GM23338 (cell line): ENCODE measurements at regions not wholly inside any gene's neighbourhood (a gene's known extent, or its start where the extent isn't known, plus 50 kb on each side); places are given as distances from the start of the nearest gene placed in this dataset.

Source experiments
- ATAC-seq: fragments of 200-7000 bp; cut with Tn5 transposase; 3 replicates; pipeline ENCODE4 v1.9.1; 2020
- DNase-seq: peaks from one replicate; pipeline ENCODE4 v3.0.0-alpha.2; 2015; ENCODE audit warnings: low spot score
- H2AFZ ChIP-seq: fragments of 200-600 bp; sonication (generic); 2 replicates; pipeline ENCODE4 v1.8.0; 2016; ENCODE audit warnings: antibody characterized with exemption, mild to moderate bottlenecking, moderate library complexity
- H3F3A ChIP-seq: fragments of 200-600 bp; sonication (generic); replicated peaks from 2 replicates; pipeline ENCODE4 v1.8.0; 2017; ENCODE audit warnings: antibody characterized with exemption, mixed run types, low read depth
- H3K27ac ChIP-seq: fragments of 200-600 bp; sonication (generic); 2 replicates; pipeline ENCODE4 v1.6.1; 2016; ENCODE audit warnings: low read depth
- H3K27me3 ChIP-seq: fragments of 200-600 bp; sonication (generic); 2 replicates; pipeline ENCODE4 v1.8.0; 2016; ENCODE audit warnings: mild to moderate bottlenecking, mixed run types, moderate library complexity; ENCODE audit not compliant: insufficient read depth
- H3K36me3 ChIP-seq: fragments of 200-600 bp; sonication (generic); 2 replicates; pipeline ENCODE4 v1.8.0; 2016; ENCODE audit warnings: mild to moderate bottlenecking; ENCODE audit not compliant: insufficient read depth
- H3K4me1 ChIP-seq: fragments of 200-600 bp; sonication (generic); 2 replicates; pipeline ENCODE4 v1.8.0; 2016; ENCODE audit warnings: mild to moderate bottlenecking, moderate library complexity; ENCODE audit not compliant: insufficient read depth
- H3K4me2 ChIP-seq: fragments of 200-600 bp; sonication (generic); 2 replicates; pipeline ENCODE4 v1.7.1; 2017; ENCODE audit warnings: mixed run types
- H3K4me3 ChIP-seq: fragments of 200-600 bp; sonication (generic); 2 replicates; pipeline ENCODE4 v1.6.1; 2016; ENCODE audit warnings: mixed run types
- H3K79me2 ChIP-seq: fragments of 200-600 bp; sonication (generic); replicated peaks from 2 replicates; pipeline ENCODE4 v1.8.0; 2017; ENCODE audit warnings: mild to moderate bottlenecking; ENCODE audit not compliant: insufficient read depth
- H3K9me2 ChIP-seq: fragments of 200-600 bp; sonication (generic); 2 replicates; pipeline ENCODE4 v1.8.0; 2017; ENCODE audit not compliant: insufficient read depth
- H4K20me1 ChIP-seq: fragments of 200-600 bp; sonication (generic); replicated peaks from 2 replicates; pipeline ENCODE4 v1.8.0; 2017; ENCODE audit warnings: mild to moderate bottlenecking; ENCODE audit not compliant: insufficient read depth
- H3K27ac Mint-ChIP-seq: 2 replicates; pipeline ENCODE4 v1.8.0; 2020; ENCODE audit warnings: inconsistent platforms, mild to moderate bottlenecking, moderate library complexity, mixed read lengths
- H3K27me3 Mint-ChIP-seq: 3 replicates; pipeline ENCODE4 v1.8.0; 2022; ENCODE audit warnings: low read depth, mild to moderate bottlenecking, moderate library complexity, mixed read lengths, inconsistent platforms; ENCODE audit not compliant: insufficient read depth, poor library complexity
- H3K36me3 Mint-ChIP-seq: 3 replicates; pipeline ENCODE4 v1.8.0; 2021; ENCODE audit warnings: low read depth, mild to moderate bottlenecking, inconsistent platforms, moderate library complexity, mixed read lengths
- H3K4me1 Mint-ChIP-seq: 3 replicates; pipeline ENCODE4 v1.8.0; 2020; ENCODE audit warnings: mild to moderate bottlenecking, inconsistent platforms, mixed read lengths
- H3K4me3 Mint-ChIP-seq: 3 replicates; pipeline ENCODE4 v1.8.0; 2021; ENCODE audit warnings: moderate library complexity, mild to moderate bottlenecking, inconsistent platforms, mixed read lengths
- H3K9me3 Mint-ChIP-seq: 3 replicates; pipeline ENCODE4 v1.8.0; 2020; ENCODE audit warnings: moderate library complexity, mild to moderate bottlenecking, inconsistent platforms, mixed read lengths
- CREB1 ChIP-seq: fragments of 250-450 bp; sonication (Bioruptor Pico); IDR thresholded peaks from 2 replicates; pipeline ENCODE4 v1.5.0; 2020; ENCODE audit warnings: low read depth, mild to moderate bottlenecking, moderate library complexity
- EZH2 ChIP-seq: fragments of 200-600 bp; sonication (generic); IDR thresholded peaks from one replicate; pipeline ENCODE4 v1.8.0; 2017; ENCODE audit warnings: antibody characterized with exemption, mild to moderate bottlenecking, low read depth; ENCODE audit not compliant: unreplicated experiment
- EZH2phosphoT487 ChIP-seq: fragments of 200-600 bp; sonication (generic); IDR thresholded peaks from one replicate; pipeline ENCODE4 v1.8.1; 2018; ENCODE audit warnings: antibody characterized with exemption; ENCODE audit not compliant: unreplicated experiment
- JUNB ChIP-seq: IDR thresholded peaks from one replicate; pipeline ENCODE4 v1.6.1; 2016; ENCODE audit warnings: antibody characterized with exemption; ENCODE audit not compliant: unreplicated experiment
- NANOG ChIP-seq: IDR thresholded peaks from 2 replicates; pipeline ENCODE4 v1.6.1; 2016; ENCODE audit warnings: antibody characterized with exemption, borderline replicate concordance
- POLR2AphosphoS5 ChIP-seq: IDR thresholded peaks from 2 replicates; pipeline ENCODE4 v1.6.1; 2016; ENCODE audit warnings: antibody characterized with exemption, low read depth
- STAT1 ChIP-seq: IDR thresholded peaks from one replicate; pipeline ENCODE4 v1.6.1; 2016; ENCODE audit warnings: antibody characterized with exemption; ENCODE audit not compliant: unreplicated experiment
- ZNF114 ChIP-seq: fragments of 250-450 bp; sonication (Bioruptor Pico); IDR thresholded peaks from 2 replicates; pipeline ENCODE4 v1.5.0; 2020; ENCODE audit warnings: mild to moderate bottlenecking, moderate library complexity
- ZNF331 ChIP-seq: fragments of 250-450 bp; sonication (Bioruptor Pico); IDR thresholded peaks from 2 replicates; pipeline ENCODE4 v1.5.0; 2020; ENCODE audit warnings: low read depth, mild to moderate bottlenecking, moderate library complexity
- TF ChIP-seq, protein P1 (sequence below), 2 experiments: fragments of 200-600 bp in 1 of 2; sonication (generic) in 1 of 2; conservative IDR thresholded peaks; 2 replicates each; pipeline versions ENCODE4 v1.5.1 to v1.6.1; 2016 to 2017; ENCODE audit warnings: antibody characterized with exemption in 2 of 2, low read depth in 2 of 2, mild to moderate bottlenecking in 2 of 2, moderate library complexity in 1 of 2
- TF ChIP-seq, protein P2 (sequence below): fragments of 250-450 bp; sonication (Bioruptor Pico); IDR thresholded peaks from 2 replicates; pipeline ENCODE4 v1.5.0; 2020; ENCODE audit warnings: mild to moderate bottlenecking, moderate library complexity
- TF ChIP-seq, protein P3 (sequence below): IDR thresholded peaks from 2 replicates; pipeline ENCODE4 v1.6.1; 2016; ENCODE audit warnings: antibody characterized with exemption
- TF ChIP-seq, protein P4 (sequence below): IDR thresholded peaks from one replicate; pipeline ENCODE4 v1.6.1; 2018; ENCODE audit warnings: antibody characterized with exemption; ENCODE audit not compliant: unreplicated experiment

DNA sequence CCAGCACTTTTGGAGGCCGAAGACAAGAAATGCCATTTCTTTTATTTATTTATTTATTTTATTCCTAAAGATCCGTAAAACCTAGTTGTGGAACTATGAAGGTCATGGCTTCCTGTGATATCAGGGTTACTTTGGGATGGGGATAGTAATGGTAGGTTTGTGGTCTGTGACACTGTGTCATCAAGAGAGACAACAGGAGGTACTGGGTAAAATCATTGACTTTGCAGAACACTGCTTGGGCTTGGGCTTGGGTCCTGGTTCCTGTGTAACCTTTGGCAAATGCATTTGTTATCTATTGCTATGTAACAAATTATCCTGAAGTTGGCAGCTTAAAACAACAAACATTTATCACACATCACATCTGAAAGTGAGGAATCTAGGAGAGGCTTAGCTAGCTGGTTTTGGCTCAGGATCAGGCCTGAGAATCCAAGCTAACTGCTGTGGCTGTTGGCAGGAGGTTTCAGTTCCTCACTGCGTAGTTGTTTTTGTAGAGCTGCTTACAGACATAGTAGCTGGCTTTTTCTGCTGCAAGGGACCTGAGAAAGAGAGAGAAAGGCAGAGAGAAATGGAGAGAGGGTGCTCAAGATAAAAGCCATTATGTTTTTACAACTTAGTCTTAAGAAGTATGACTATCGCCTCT, 576.4 kb upstream of the SLIT2 start:
- H3K27me3 ChIP-seq: no peaks in the 10 kb centered on the region
- no peak overlapping the region for H3K4me3 Mint-ChIP-seq
- ATAC-seq: no peak
- no peaks in the 10 kb centered on the region for H3K27me3 Mint-ChIP-seq
- H3K79me2 ChIP-seq: no peaks in the 10 kb centered on the region
- no peak for DNase-seq
- H3K9me2 ChIP-seq: 0 out of 2 replicates have a peak, but pooled peaks cover 5% of the 10 kb centered on the region
- no peak overlapping the region for H2AFZ ChIP-seq
- no peak overlapping the region for H3K27ac Mint-ChIP-seq
- no peak for TF ChIP-seq JUNB
- TF ChIP-seq CREB1 (CRISPR knock-in tag): no peak
- no peak for TF ChIP-seq ZNF114 (CRISPR knock-in tag)
- no peak for TF ChIP-seq NANOG
- TF ChIP-seq ZNF331 (CRISPR knock-in tag): no peak
- TF ChIP-seq EZH2: no peak
- TF ChIP-seq, protein P1, sequence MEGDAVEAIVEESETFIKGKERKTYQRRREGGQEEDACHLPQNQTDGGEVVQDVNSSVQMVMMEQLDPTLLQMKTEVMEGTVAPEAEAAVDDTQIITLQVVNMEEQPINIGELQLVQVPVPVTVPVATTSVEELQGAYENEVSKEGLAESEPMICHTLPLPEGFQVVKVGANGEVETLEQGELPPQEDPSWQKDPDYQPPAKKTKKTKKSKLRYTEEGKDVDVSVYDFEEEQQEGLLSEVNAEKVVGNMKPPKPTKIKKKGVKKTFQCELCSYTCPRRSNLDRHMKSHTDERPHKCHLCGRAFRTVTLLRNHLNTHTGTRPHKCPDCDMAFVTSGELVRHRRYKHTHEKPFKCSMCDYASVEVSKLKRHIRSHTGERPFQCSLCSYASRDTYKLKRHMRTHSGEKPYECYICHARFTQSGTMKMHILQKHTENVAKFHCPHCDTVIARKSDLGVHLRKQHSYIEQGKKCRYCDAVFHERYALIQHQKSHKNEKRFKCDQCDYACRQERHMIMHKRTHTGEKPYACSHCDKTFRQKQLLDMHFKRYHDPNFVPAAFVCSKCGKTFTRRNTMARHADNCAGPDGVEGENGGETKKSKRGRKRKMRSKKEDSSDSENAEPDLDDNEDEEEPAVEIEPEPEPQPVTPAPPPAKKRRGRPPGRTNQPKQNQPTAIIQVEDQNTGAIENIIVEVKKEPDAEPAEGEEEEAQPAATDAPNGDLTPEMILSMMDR (conservative IDR thresholded peaks at IDR 0.05; ENCODE audit: low read depth in 2 of 2): no peak
- TF ChIP-seq POLR2AphosphoS5: no peak
- TF ChIP-seq, protein P2, sequence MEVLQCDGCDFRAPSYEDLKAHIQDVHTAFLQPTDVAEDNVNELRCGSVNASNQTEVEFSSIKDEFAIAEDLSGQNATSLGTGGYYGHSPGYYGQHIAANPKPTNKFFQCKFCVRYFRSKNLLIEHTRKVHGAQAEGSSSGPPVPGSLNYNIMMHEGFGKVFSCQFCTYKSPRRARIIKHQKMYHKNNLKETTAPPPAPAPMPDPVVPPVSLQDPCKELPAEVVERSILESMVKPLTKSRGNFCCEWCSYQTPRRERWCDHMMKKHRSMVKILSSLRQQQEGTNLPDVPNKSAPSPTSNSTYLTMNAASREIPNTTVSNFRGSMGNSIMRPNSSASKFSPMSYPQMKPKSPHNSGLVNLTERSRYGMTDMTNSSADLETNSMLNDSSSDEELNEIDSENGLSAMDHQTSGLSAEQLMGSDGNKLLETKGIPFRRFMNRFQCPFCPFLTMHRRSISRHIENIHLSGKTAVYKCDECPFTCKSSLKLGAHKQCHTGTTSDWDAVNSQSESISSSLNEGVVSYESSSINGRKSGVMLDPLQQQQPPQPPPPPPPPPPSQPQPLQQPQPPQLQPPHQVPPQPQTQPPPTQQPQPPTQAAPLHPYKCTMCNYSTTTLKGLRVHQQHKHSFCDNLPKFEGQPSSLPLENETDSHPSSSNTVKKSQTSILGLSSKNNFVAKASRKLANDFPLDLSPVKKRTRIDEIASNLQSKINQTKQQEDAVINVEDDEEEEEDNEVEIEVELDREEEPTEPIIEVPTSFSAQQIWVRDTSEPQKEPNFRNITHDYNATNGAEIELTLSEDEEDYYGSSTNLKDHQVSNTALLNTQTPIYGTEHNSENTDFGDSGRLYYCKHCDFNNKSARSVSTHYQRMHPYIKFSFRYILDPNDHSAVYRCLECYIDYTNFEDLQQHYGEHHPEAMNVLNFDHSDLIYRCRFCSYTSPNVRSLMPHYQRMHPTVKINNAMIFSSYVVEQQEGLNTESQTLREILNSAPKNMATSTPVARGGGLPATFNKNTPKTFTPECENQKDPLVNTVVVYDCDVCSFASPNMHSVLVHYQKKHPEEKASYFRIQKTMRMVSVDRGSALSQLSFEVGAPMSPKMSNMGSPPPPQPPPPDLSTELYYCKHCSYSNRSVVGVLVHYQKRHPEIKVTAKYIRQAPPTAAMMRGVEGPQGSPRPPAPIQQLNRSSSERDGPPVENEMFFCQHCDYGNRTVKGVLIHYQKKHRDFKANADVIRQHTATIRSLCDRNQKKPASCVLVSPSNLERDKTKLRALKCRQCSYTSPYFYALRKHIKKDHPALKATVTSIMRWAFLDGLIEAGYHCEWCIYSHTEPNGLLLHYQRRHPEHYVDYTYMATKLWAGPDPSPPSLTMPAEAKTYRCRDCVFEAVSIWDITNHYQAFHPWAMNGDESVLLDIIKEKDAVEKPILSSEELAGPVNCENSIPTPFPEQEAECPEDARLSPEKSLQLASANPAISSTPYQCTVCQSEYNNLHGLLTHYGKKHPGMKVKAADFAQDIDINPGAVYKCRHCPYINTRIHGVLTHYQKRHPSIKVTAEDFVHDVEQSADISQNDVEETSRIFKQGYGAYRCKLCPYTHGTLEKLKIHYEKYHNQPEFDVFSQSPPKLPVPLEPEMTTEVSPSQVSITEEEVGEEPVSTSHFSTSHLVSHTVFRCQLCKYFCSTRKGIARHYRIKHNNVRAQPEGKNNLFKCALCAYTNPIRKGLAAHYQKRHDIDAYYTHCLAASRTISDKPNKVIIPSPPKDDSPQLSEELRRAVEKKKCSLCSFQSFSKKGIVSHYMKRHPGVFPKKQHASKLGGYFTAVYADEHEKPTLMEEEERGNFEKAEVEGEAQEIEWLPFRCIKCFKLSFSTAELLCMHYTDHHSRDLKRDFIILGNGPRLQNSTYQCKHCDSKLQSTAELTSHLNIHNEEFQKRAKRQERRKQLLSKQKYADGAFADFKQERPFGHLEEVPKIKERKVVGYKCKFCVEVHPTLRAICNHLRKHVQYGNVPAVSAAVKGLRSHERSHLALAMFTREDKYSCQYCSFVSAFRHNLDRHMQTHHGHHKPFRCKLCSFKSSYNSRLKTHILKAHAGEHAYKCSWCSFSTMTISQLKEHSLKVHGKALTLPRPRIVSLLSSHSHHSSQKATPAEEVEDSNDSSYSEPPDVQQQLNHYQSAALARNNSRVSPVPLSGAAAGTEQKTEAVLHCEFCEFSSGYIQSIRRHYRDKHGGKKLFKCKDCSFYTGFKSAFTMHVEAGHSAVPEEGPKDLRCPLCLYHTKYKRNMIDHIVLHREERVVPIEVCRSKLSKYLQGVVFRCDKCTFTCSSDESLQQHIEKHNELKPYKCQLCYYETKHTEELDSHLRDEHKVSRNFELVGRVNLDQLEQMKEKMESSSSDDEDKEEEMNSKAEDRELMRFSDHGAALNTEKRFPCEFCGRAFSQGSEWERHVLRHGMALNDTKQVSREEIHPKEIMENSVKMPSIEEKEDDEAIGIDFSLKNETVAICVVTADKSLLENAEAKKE: no peak
- no peak for TF ChIP-seq EZH2phosphoT487
- TF ChIP-seq, protein P3, sequence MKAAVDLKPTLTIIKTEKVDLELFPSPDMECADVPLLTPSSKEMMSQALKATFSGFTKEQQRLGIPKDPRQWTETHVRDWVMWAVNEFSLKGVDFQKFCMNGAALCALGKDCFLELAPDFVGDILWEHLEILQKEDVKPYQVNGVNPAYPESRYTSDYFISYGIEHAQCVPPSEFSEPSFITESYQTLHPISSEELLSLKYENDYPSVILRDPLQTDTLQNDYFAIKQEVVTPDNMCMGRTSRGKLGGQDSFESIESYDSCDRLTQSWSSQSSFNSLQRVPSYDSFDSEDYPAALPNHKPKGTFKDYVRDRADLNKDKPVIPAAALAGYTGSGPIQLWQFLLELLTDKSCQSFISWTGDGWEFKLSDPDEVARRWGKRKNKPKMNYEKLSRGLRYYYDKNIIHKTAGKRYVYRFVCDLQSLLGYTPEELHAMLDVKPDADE: no peak
- TF ChIP-seq, protein P4, sequence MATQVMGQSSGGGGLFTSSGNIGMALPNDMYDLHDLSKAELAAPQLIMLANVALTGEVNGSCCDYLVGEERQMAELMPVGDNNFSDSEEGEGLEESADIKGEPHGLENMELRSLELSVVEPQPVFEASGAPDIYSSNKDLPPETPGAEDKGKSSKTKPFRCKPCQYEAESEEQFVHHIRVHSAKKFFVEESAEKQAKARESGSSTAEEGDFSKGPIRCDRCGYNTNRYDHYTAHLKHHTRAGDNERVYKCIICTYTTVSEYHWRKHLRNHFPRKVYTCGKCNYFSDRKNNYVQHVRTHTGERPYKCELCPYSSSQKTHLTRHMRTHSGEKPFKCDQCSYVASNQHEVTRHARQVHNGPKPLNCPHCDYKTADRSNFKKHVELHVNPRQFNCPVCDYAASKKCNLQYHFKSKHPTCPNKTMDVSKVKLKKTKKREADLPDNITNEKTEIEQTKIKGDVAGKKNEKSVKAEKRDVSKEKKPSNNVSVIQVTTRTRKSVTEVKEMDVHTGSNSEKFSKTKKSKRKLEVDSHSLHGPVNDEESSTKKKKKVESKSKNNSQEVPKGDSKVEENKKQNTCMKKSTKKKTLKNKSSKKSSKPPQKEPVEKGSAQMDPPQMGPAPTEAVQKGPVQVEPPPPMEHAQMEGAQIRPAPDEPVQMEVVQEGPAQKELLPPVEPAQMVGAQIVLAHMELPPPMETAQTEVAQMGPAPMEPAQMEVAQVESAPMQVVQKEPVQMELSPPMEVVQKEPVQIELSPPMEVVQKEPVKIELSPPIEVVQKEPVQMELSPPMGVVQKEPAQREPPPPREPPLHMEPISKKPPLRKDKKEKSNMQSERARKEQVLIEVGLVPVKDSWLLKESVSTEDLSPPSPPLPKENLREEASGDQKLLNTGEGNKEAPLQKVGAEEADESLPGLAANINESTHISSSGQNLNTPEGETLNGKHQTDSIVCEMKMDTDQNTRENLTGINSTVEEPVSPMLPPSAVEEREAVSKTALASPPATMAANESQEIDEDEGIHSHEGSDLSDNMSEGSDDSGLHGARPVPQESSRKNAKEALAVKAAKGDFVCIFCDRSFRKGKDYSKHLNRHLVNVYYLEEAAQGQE: no peak
- no peak for TF ChIP-seq STAT1
- peaks cover 14% of the 10 kb centered on the region; the same call in 2 of the 3 replicates for H3K9me3 Mint-ChIP-seq
- H3K4me1 ChIP-seq: no peaks in the 10 kb centered on the region
- H4K20me1 ChIP-seq: no peaks in the 10 kb centered on the region
- no peaks in the 10 kb centered on the region for H3K4me1 Mint-ChIP-seq
- H3K36me3 Mint-ChIP-seq: peaks cover 5% of the 10 kb centered on the region; the same call in 1 of the 3 replicates
- no peak overlapping the region for H3K4me2 ChIP-seq
- H3K27ac ChIP-seq: no peak overlapping the region
- no peak overlapping the region for H3K4me3 ChIP-seq
- no peaks in the 10 kb centered on the region for H3F3A ChIP-seq
- no peaks in the 10 kb centered on the region for H3K36me3 ChIP-seq
